ENCODE measurements at regions not wholly inside any gene's neighbourhood (a gene's known extent, or its start where the extent isn't known, plus 50 kb on each side); places are given as distances from the start of the nearest gene placed in this dataset.

DNA sequence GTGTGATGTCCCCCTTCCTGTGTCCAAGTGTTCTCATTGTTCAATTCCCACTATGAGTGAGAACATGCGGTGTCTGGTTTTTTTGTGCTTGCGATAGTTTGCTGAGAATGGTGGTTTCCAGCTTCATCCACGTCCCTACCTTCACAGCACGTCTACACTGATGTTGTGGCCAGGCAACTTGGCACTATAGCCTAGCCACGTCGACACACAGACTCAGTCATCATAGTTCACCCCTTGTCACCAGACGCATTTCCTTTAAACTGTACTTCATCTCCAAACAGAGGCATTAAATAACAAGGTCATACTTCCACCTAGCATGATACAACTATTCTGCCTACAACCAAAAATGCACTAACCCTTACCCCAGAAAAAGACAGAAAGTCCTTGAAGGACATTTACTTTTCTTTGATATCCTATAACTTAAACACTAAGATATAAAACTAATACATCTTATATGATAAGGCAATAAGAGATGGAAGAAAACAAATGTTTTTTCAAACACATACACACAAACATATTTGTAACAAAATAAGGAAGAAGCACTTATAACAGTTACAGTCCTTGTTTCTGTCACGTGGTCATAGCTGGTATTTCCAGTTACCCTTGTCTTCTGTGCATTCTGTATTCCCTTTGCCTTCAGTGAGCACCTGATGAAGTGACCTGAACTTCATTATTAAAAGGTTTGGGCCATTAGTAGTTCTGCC, 121.4 kb downstream of the KLF13 start:
- TF ChIP-seq EZH2phosphoT487 (IDR thresholded peaks at IDR 0.05; ENCODE audit: insufficient read depth, low read depth) (no peak), EZH2 (IDR thresholded peaks at IDR 0.05; ENCODE audit: insufficient read depth, poor library complexity, severe bottlenecking) (no peak)

Measured in GM23248 (cell line).